GM21390 (cell line): ENCODE measurements at regions not wholly inside any gene's neighbourhood (a gene's known extent, or its start where the extent isn't known, plus 50 kb on each side); places are given as distances from the start of the nearest gene placed in this dataset.
A peak's percentile ranks its signal among the peaks of the same experiment; 100 is the strongest.

Experiments
- ATAC-seq: cut with Tn5 transposase; IDR thresholded peaks from one replicate; pipeline ENCODE4 v1.9.1; 2021; ENCODE audit not compliant: unreplicated experiment

- no peak for ATAC-seq
Observed at GRCh38 chrX:20397587-20397986, 130.9 kb upstream of the RPS6KA3 start.

GRCh38 chrX:20394451-20394850 is 127.7 kb upstream of the RPS6KA3 start:
- ATAC-seq: no peak

- no peak for ATAC-seq
Observed at GRCh38 chrX:20393944-20394343, 127.2 kb upstream of the RPS6KA3 start.

- no peak for ATAC-seq
Observed at GRCh38 chrX:20388594-20388993, 121.9 kb upstream of the RPS6KA3 start.

GRCh38 chrX:20383477-20383876 is 116.8 kb upstream of the RPS6KA3 start:
- no peak for ATAC-seq

- ATAC-seq: peak; percentile 55
Observed at GRCh38 chrX:20382518-20383297, 116.0 kb upstream of the RPS6KA3 start.

- ATAC-seq: no peak
Observed at GRCh38 chrX:20382082-20382481, 115.4 kb upstream of the RPS6KA3 start.

GRCh38 chrX:20378233-20378920 is 111.7 kb upstream of the RPS6KA3 start:
- ATAC-seq: peak; percentile 67

- no peak for ATAC-seq
Observed at GRCh38 chrX:20374900-20375438, 108.3 kb upstream of the RPS6KA3 start.

- no peak for ATAC-seq
Observed at GRCh38 chrX:20374450-20374849, 107.7 kb upstream of the RPS6KA3 start.

GRCh38 chrX:20373063-20373462 is 106.4 kb upstream of the RPS6KA3 start:
- ATAC-seq: no peak

- no peak for ATAC-seq
Observed at GRCh38 chrX:20372533-20372932, 105.8 kb upstream of the RPS6KA3 start.

- no peak for ATAC-seq
Observed at GRCh38 chrX:20369468-20369867, 102.8 kb upstream of the RPS6KA3 start.

- ATAC-seq: no peak
Observed at GRCh38 chrX:20364238-20364637, 97.5 kb upstream of the RPS6KA3 start.

GRCh38 chrX:20363275-20363674 is 96.6 kb upstream of the RPS6KA3 start:
- ATAC-seq: no peak

- ATAC-seq: no peak
Observed at GRCh38 chrX:20362268-20363267, 95.9 kb upstream of the RPS6KA3 start.

GRCh38 chrX:20361890-20362262 is 95.2 kb upstream of the RPS6KA3 start:
- no peak for ATAC-seq

- no peak for ATAC-seq
Observed at GRCh38 chrX:20361081-20361889, 94.6 kb upstream of the RPS6KA3 start.

- ATAC-seq: no peak
Observed at GRCh38 chrX:20355187-20355586, 88.5 kb upstream of the RPS6KA3 start.

GRCh38 chrX:20354505-20354904 is 87.8 kb upstream of the RPS6KA3 start:
- ATAC-seq: no peak
